ENCODE measurements at regions not wholly inside any gene's neighbourhood (a gene's known extent, or its start where the extent isn't known, plus 50 kb on each side); places are given as distances from the start of the nearest gene placed in this dataset.

GRCh38 chr3:182738583-182739411 lies 54.5 kb upstream of the ATP11B start:
- DNase-seq (ENCODE audit: low spot score) (no peak), ATAC-seq (ENCODE audit: low read depth) (peak; percentile 78)
- no peak overlapping the region for H3K4me3 ChIP-seq (ENCODE audit: severe bottlenecking)
- TF ChIP-seq CTCF (IDR thresholded peaks at IDR 0.05; ENCODE audit: poor library complexity, severe bottlenecking) = no peak
- peaks cover 19% of the 10 kb centered on the region for H3K4me1 ChIP-seq (ENCODE audit: insufficient read depth, poor library complexity, severe bottlenecking)
- peak overlapping the region; percentile 25 for H3K27ac ChIP-seq (ENCODE audit: poor library complexity, severe bottlenecking)
- no peaks in the 10 kb centered on the region for H3K9me3 ChIP-seq (ENCODE audit: severe bottlenecking)
- H3K36me3 ChIP-seq (ENCODE audit: low read depth) = no peaks in the 10 kb centered on the region
- no peaks in the 10 kb centered on the region for H3K27me3 ChIP-seq (ENCODE audit: insufficient read depth, poor library complexity, severe bottlenecking)

GRCh38 chr3:182739619-182740018 lies 53.7 kb upstream of the ATP11B start:
- peaks cover 19% of the 10 kb centered on the region for H3K4me1 ChIP-seq (ENCODE audit: insufficient read depth, poor library complexity, severe bottlenecking)
- H3K27ac ChIP-seq (ENCODE audit: poor library complexity, severe bottlenecking) = peak overlapping the region; percentile 25
- no peaks in the 10 kb centered on the region for H3K36me3 ChIP-seq (ENCODE audit: low read depth)
- H3K4me3 ChIP-seq (ENCODE audit: severe bottlenecking) = no peak overlapping the region
- no peak for TF ChIP-seq CTCF (IDR thresholded peaks at IDR 0.05; ENCODE audit: poor library complexity, severe bottlenecking)
- ATAC-seq (ENCODE audit: low read depth) (peak; percentile 33; the same call in 2 of the 3 replicates), DNase-seq (ENCODE audit: low spot score) (no peak)
- H3K27me3 ChIP-seq (ENCODE audit: insufficient read depth, poor library complexity, severe bottlenecking) = no peaks in the 10 kb centered on the region
- H3K9me3 ChIP-seq (ENCODE audit: severe bottlenecking) = no peaks in the 10 kb centered on the region

GRCh38 chr3:182740710-182741109 lies 52.6 kb upstream of the ATP11B start:
- no peak for DNase-seq (ENCODE audit: low spot score)
- Histone ChIP-seq H3K36me3 (ENCODE audit: low read depth) (no peaks in the 10 kb centered on the region), H3K4me3 (ENCODE audit: severe bottlenecking) (no peak overlapping the region), H3K9me3 (ENCODE audit: severe bottlenecking) (no peaks in the 10 kb centered on the region), H3K27ac (ENCODE audit: poor library complexity, severe bottlenecking) (no peak overlapping the region), H3K27me3 (ENCODE audit: insufficient read depth, poor library complexity, severe bottlenecking) (no peaks in the 10 kb centered on the region), H3K4me1 (ENCODE audit: insufficient read depth, poor library complexity, severe bottlenecking) (peaks cover 19% of the 10 kb centered on the region)
- peak; percentile 87 for ATAC-seq (ENCODE audit: low read depth)
- TF ChIP-seq CTCF (IDR thresholded peaks at IDR 0.05; ENCODE audit: poor library complexity, severe bottlenecking) = no peak

- no peaks in the 10 kb centered on the region for H3K27me3 ChIP-seq (ENCODE audit: insufficient read depth, poor library complexity, severe bottlenecking)
- no peak for TF ChIP-seq CTCF (IDR thresholded peaks at IDR 0.05; ENCODE audit: poor library complexity, severe bottlenecking)
- H3K36me3 ChIP-seq (ENCODE audit: low read depth) = no peaks in the 10 kb centered on the region
- DNase-seq (ENCODE audit: low spot score) (no peak), ATAC-seq (ENCODE audit: low read depth) (no peak)
- peaks cover 19% of the 10 kb centered on the region for H3K4me1 ChIP-seq (ENCODE audit: insufficient read depth, poor library complexity, severe bottlenecking)
- H3K9me3 ChIP-seq (ENCODE audit: severe bottlenecking) = no peaks in the 10 kb centered on the region
- H3K4me3 ChIP-seq (ENCODE audit: severe bottlenecking) = no peak overlapping the region
- H3K27ac ChIP-seq (ENCODE audit: poor library complexity, severe bottlenecking) = no peak overlapping the region
These were observed 52.1 kb upstream of the ATP11B start for GRCh38 chr3:182741214-182741613.

Measured in RWPE2 (cell line).